LoVo (cell line): ENCODE measurements at regions not wholly inside any gene's neighbourhood (a gene's known extent, or its start where the extent isn't known, plus 50 kb on each side); places are given as distances from the start of the nearest gene placed in this dataset.
"Not testable (repeated sequence)": the region's sequence is repeated elsewhere in the genome, so short reads cannot be mapped to it uniquely, and the experiment has no call there.

Experiments
- DNase-seq: peaks from one replicate; pipeline ENCODE4 v3.0.0-alpha.2; 2016; ENCODE audit warnings: low spot score

GRCh38 chr7:65621580-65622201, 248.0 kb downstream of the ZNF92 start:
- DNase-seq = peak; percentile 15

DNA sequence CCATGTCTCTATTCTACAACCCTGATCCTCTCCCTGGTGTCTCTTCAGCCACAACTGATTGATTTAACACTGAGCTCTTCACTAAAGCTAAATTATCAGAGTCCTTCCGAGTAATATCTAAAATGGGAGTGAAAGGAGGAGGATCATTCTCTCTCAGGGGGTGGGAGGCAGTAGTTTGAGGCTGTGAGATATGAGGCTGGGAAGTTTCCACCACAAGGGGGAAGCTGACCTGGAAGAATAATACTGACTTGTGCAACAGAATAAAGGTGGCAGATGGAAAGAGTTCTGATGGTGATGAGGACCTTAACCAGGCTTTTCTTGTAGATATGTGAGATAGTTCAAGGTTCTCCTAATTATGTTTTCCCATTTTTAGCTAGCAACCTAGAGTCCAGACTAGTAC, 241.6 kb upstream of the VKORC1L1 start:
- not testable (repeated sequence) for DNase-seq

GRCh38 chr7:65633587-65634404, 239.1 kb upstream of the VKORC1L1 start:
- DNase-seq = not testable (repeated sequence)

- not testable (repeated sequence) for DNase-seq
Measured at GRCh38 chr7:65638918-65639317, 234.0 kb upstream of the VKORC1L1 start.

- DNase-seq = not testable (repeated sequence)
Measured at GRCh38 chr7:65639717-65640116, 233.2 kb upstream of the VKORC1L1 start.

DNA sequence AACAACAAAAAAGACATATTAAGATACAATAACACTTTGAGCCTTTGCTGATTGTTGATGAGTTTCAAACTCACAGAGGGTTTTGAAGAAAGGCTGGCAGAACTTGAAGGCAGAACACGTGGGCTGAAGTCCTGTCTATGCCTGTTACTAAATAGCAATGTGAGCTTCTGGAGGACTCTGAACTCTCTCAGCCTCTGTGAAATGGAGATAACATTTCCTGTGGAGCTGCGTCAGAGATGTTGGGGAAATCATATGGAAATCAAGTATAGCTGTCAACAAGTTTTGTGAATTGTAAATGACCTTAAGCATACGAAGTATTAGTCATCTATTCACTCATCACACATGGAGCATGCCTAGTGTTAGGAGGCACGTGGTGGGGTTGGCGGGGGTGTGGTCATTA, 229.4 kb upstream of the VKORC1L1 start:
- not testable (repeated sequence) for DNase-seq

DNA sequence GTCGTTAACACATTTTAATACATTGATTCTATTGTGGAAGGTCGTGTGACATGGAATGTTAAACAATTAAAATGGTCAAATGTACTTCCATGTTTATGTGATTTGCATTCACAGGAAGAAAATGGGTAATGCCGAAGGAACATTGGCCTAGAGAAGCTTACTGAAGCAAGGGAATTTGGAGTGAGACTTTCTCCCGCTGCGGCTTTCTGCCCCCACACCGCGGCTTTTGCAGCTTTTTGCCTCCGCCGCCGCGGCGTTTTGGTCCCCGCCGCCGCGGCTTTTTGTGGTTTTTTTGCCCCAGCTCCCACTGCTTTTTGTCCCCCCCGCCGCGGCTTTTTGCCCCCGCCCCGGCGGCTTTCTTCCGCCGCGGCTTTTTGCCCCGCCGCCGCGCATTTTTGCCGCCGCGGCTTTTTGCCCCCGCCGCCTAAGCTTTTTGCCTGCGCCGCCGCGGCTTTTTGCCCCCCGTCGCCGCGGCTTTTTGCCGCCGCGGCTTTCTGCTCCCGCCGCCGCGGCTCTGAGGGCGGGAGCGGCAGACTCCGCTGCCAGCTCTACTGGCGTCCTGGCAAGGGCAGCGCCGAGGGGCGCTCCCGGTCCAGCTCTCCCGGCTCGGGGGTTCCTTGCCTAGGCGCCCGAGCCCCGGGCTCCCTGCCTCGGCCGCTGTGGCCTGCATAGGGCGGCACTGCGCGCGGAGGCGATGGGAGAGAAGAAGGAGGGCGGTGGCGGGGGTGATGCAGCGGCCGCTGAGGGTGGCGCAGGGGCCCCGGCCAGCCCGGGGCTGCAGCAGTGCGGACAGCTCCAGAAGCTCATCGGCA, 225.5 kb upstream of the VKORC1L1 start:
- DNase-seq = not testable (repeated sequence)

DNA sequence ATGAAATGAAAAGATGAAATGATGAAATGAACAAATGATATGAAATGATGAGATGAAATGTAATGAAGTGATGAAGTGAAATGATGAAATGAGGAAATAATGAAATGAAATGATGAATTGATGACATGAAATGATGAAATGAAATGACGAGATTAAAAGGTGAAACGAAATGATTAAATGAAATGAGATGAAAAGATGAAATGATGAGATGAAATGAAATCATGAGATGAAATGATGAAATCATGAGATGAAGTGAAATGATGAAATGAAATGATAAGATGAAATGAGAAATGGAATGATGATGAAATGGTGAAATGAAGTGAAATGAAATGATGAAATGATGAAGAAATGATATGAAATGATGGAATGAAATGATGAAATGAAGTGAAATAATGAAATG, 221.7 kb upstream of the VKORC1L1 start:
- not testable (repeated sequence) for DNase-seq

GRCh38 chr7:65651826-65652592, 220.9 kb upstream of the VKORC1L1 start:
- DNase-seq = not testable (repeated sequence)

GRCh38 chr7:65652669-65653068, 220.2 kb upstream of the VKORC1L1 start:
- DNase-seq = not testable (repeated sequence)

DNA sequence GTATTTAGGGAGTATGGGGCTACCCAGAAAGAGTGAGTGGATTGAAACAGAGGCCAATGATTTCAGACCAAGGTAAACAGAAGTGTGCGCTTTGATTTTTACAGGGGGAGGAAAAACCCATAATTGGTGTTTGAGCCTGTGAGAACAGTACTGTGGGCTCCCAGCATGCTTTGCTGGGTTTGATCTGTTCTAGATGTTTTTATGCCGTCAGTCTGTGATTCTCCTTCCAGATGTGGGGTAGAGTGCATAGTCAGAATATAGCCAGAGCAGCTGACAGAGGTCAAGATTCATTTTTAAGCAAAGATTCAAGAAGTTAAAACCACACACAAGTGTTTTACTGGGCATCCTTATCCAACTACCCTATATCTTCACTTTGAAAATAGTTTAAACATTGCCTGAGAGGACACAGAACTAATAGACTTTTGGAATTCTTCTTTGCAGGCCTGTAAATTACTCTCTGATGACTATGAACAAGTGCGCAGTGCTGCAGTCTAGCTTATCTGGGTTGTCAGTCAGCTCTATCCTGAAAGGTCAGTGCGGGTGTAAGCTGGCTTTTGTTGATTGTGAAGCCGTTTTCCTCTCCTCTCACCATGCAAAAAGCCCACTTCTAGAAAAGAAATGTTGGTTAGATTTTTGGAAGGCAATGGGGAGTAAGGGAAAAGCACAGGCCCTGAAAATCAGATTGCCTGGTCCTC, 216.2 kb upstream of the VKORC1L1 start:
- not testable (repeated sequence) for DNase-seq

GRCh38 chr7:65683362-65683761, 189.5 kb upstream of the VKORC1L1 start:
- DNase-seq = not testable (repeated sequence)

GRCh38 chr7:65699026-65699714, 173.7 kb upstream of the VKORC1L1 start:
- not testable (repeated sequence) for DNase-seq

DNA sequence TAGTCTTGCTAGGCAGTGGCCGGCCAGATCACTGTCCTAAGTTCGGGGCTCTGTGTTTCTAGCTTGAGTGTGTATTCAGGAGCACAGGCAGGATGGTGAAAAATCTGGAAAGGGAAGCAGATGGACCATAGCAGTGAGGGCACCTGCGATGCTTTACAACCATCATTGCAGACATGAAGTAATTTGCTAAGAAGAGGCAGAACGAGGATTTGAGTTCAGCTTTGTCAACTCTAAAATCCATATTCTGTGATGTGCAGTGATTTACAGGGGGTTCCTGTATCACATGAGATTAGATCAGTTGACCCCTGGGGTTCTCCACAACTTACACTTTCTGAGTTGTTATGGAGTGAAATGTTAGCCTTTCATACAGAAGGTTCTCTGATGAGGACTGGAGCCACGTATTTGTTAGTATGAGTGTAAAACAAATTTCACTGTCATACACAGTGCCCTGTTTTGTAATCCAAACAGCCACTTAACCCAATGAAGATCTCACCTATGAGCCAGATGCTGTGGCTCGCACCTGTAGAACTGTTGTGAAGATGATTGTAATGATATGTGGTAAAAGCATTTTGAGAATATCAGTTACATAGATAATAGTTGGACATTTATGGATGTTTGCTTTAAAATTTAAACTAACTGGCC, 173.0 kb upstream of the VKORC1L1 start:
- DNase-seq = not testable (repeated sequence)

GRCh38 chr7:65719123-65719798, 153.6 kb upstream of the VKORC1L1 start:
- not testable (repeated sequence) for DNase-seq

- peak; percentile 73 for DNase-seq
Measured at GRCh38 chr7:65722361-65722792, 150.5 kb upstream of the VKORC1L1 start.

GRCh38 chr7:65727182-65727581, 145.7 kb upstream of the VKORC1L1 start:
- DNase-seq = not testable (repeated sequence)

DNA sequence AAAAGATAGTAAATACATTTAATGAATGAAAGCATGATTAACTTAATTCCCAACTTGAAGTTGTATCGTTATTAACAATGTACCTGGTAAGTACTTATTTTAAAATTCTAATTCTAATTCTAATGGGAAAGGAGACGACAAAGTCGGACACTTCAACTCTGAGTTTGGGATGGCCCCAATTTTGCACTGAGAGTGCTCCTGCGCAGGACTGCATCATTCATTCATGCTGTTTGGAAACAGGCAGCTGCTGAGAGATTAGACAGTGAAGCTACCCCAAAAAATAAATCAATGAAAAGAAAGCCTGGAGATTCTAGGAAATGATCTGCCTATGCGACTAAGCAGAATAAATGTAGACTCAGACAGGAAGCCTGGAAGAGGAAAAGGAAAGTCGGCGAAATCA, 141.7 kb upstream of the VKORC1L1 start:
- no peak for DNase-seq

DNA sequence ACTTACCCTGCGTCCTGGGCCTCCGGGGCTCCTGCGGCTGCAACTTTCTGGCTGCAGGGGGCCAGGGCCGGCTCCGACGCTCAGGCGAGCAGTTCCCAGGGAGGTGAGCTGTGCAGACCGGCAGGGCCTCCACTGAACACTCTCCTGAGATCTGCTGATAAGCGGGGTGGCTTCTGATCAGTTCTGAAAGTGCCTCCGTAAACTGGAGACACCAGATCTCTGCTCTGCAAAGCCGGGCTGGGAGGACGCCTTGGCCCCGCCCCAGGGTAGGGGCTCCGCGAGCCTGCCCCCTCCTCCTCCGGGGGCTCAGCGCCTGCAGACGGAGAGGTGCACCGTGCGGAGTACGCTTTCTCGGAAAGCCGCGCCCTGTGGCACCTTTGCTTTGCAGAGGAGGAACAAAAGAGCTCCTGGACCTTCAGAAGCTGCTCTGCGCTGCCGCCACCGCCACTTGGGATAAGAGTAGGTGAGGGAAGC, 141.3 kb upstream of the VKORC1L1 start:
- no peak for DNase-seq
